8988T (cell line): ENCODE measurements at regions not wholly inside any gene's neighbourhood (a gene's known extent, or its start where the extent isn't known, plus 50 kb on each side); places are given as distances from the start of the nearest gene placed in this dataset.

Experiments used
- DNase-seq: peaks from one replicate; pipeline ENCODE4 v3.0.0; 2011

- DNase-seq, result no peak
These were observed 1115.0 kb downstream of the CDH18 start for GRCh38 chr5:18872978-18873377.

- no peak for DNase-seq
These were observed 1111.4 kb downstream of the CDH18 start for GRCh38 chr5:18876565-18876964.

- DNase-seq, result no peak
These were observed 1106.4 kb downstream of the CDH18 start for GRCh38 chr5:18881615-18882014.

GRCh38 chr5:18882154-18882553 lies 1105.8 kb downstream of the CDH18 start:
- DNase-seq, result no peak

GRCh38 chr5:18888821-18889220 lies 1099.2 kb downstream of the CDH18 start:
- DNase-seq, result no peak

GRCh38 chr5:18900644-18901043 lies 1087.4 kb downstream of the CDH18 start:
- no peak for DNase-seq

GRCh38 chr5:18920966-18921365 lies 1067.0 kb downstream of the CDH18 start:
- DNase-seq, result no peak

- no peak for DNase-seq
These were observed 1055.9 kb downstream of the CDH18 start for GRCh38 chr5:18932081-18932480.

- DNase-seq, result no peak
These were observed 1043.2 kb downstream of the CDH18 start for GRCh38 chr5:18944771-18945170.

- no peak for DNase-seq
These were observed 1033.8 kb downstream of the CDH18 start for GRCh38 chr5:18954239-18954638.

- DNase-seq, result no peak
These were observed 1028.5 kb downstream of the CDH18 start for GRCh38 chr5:18959535-18959934.

- no peak for DNase-seq
These were observed 1026.8 kb downstream of the CDH18 start for GRCh38 chr5:18961234-18961633.

- no peak for DNase-seq
These were observed 1022.1 kb downstream of the CDH18 start for GRCh38 chr5:18965893-18966292.

- DNase-seq, result no peak
These were observed 1020.4 kb downstream of the CDH18 start for GRCh38 chr5:18967637-18968036.

- DNase-seq, result no peak
These were observed 1019.0 kb downstream of the CDH18 start for GRCh38 chr5:18968966-18969365.

- no peak for DNase-seq
These were observed 1018.0 kb downstream of the CDH18 start for GRCh38 chr5:18970000-18970399.

- no peak for DNase-seq
These were observed 1015.8 kb downstream of the CDH18 start for GRCh38 chr5:18972177-18972576.

GRCh38 chr5:18975624-18976023 lies 1012.4 kb downstream of the CDH18 start:
- no peak for DNase-seq

GRCh38 chr5:18977880-18978279 lies 1010.1 kb downstream of the CDH18 start:
- DNase-seq, result no peak

- DNase-seq, result no peak
These were observed 1003.4 kb downstream of the CDH18 start for GRCh38 chr5:18984559-18985080.

- no peak for DNase-seq
These were observed 1002.7 kb downstream of the CDH18 start for GRCh38 chr5:18985171-18985758.

GRCh38 chr5:18987101-18987500 lies 1000.9 kb downstream of the CDH18 start:
- no peak for DNase-seq

- DNase-seq, result no peak
These were observed 997.1 kb downstream of the CDH18 start for GRCh38 chr5:18990852-18991251.

GRCh38 chr5:18992264-18992663 lies 995.7 kb downstream of the CDH18 start:
- no peak for DNase-seq

- no peak for DNase-seq
These were observed 988.5 kb downstream of the CDH18 start for GRCh38 chr5:18999478-18999877.
